Progenitor cell of endocrine pancreas (in vitro differentiated cells): ENCODE measurements at regions not wholly inside any gene's neighbourhood (a gene's known extent, or its start where the extent isn't known, plus 50 kb on each side); places are given as distances from the start of the nearest gene placed in this dataset.
"Not testable (repeated sequence)": the region's sequence is repeated elsewhere in the genome, so short reads cannot be mapped to it uniquely, and the experiment has no call there.

Experiments
- DNase-seq: peaks from one replicate; pipeline ENCODE4 v3.0.0; 2021; ENCODE audit warnings: low spot score; ENCODE audit not compliant: unreplicated experiment
- H3K27ac Mint-ChIP-seq: 2 replicates; pipeline ENCODE4 v1.8.0; 2021; ENCODE audit warnings: mild to moderate bottlenecking, moderate library complexity, mixed read lengths
- H3K27me3 Mint-ChIP-seq: 2 replicates; pipeline ENCODE4 v1.8.0; 2021; ENCODE audit warnings: mixed read lengths
- H3K36me3 Mint-ChIP-seq: 2 replicates; pipeline ENCODE4 v1.8.0; 2022; ENCODE audit warnings: mixed read lengths; ENCODE audit not compliant: insufficient read depth
- H3K4me1 Mint-ChIP-seq: 2 replicates; pipeline ENCODE4 v1.8.0; 2021; ENCODE audit warnings: low read depth, mixed read lengths
- H3K4me3 Mint-ChIP-seq: 2 replicates; pipeline ENCODE4 v1.8.0; 2021; ENCODE audit warnings: low read depth, mild to moderate bottlenecking, moderate library complexity, mixed read lengths
- H3K9me3 Mint-ChIP-seq: 2 replicates; pipeline ENCODE4 v1.8.0; 2021; ENCODE audit warnings: low read depth, mixed read lengths
- CTCF ChIP-seq: fragments of 200-600 bp; sonication (generic); IDR thresholded peaks from one replicate; pipeline ENCODE4 v1.5.0; 2021; ENCODE audit warnings: antibody characterized with exemption, mild to moderate bottlenecking; ENCODE audit not compliant: unreplicated experiment

- no peaks in the 10 kb centered on the region for H3K36me3 Mint-ChIP-seq
- H3K27me3 Mint-ChIP-seq, result no peaks in the 10 kb centered on the region
- DNase-seq, result no peak
- H3K9me3 Mint-ChIP-seq, result peaks cover 15% of the 10 kb centered on the region
- H3K4me3 Mint-ChIP-seq, result no peak overlapping the region
- H3K27ac Mint-ChIP-seq, result no peak overlapping the region
- no peak for TF ChIP-seq CTCF
- no peaks in the 10 kb centered on the region for H3K4me1 Mint-ChIP-seq
These were observed 113.6 kb upstream of the WSB1 start for GRCh38 chr17:27180322-27180721.

- H3K4me1 Mint-ChIP-seq, H3K27me3 Mint-ChIP-seq, H3K4me3 Mint-ChIP-seq, DNase-seq, H3K27ac Mint-ChIP-seq, H3K36me3 Mint-ChIP-seq: not testable (repeated sequence)
- peaks cover 23% of the 10 kb centered on the region for H3K9me3 Mint-ChIP-seq
These were observed 112.5 kb upstream of the WSB1 start for GRCh38 chr17:27181379-27181925.

- Mint-ChIP-seq H3K36me3 (no peaks in the 10 kb centered on the region), H3K27ac (no peak overlapping the region), H3K4me1 (no peaks in the 10 kb centered on the region), H3K4me3 (no peak overlapping the region), H3K27me3 (no peaks in the 10 kb centered on the region), H3K9me3 (peaks cover 23% of the 10 kb centered on the region)
- DNase-seq, result no peak
- no peak for TF ChIP-seq CTCF
These were observed 112.0 kb upstream of the WSB1 start for GRCh38 chr17:27181935-27182334.

GRCh38 chr17:27197505-27197904 lies 96.4 kb upstream of the WSB1 start:
- TF ChIP-seq CTCF, result peak; percentile 26
- not testable (repeated sequence) for H3K27me3 Mint-ChIP-seq, H3K36me3 Mint-ChIP-seq, H3K27ac Mint-ChIP-seq, H3K4me3 Mint-ChIP-seq, DNase-seq, H3K4me1 Mint-ChIP-seq
- H3K9me3 Mint-ChIP-seq, result peaks cover 36% of the 10 kb centered on the region

GRCh38 chr17:27199948-27200347 lies 94.0 kb upstream of the WSB1 start:
- Mint-ChIP-seq H3K9me3 (peaks cover 40% of the 10 kb centered on the region), H3K4me1 (no peaks in the 10 kb centered on the region), H3K36me3 (no peaks in the 10 kb centered on the region), H3K27me3 (no peaks in the 10 kb centered on the region), H3K4me3 (no peak overlapping the region), H3K27ac (no peak overlapping the region)
- no peak for DNase-seq
- TF ChIP-seq CTCF, result no peak

- no peak for TF ChIP-seq CTCF
- H3K27me3 Mint-ChIP-seq, result no peaks in the 10 kb centered on the region
- H3K4me3 Mint-ChIP-seq, result no peak overlapping the region
- no peaks in the 10 kb centered on the region for H3K36me3 Mint-ChIP-seq
- no peak for DNase-seq
- peaks cover 39% of the 10 kb centered on the region for H3K9me3 Mint-ChIP-seq
- H3K27ac Mint-ChIP-seq, result no peak overlapping the region
- no peaks in the 10 kb centered on the region for H3K4me1 Mint-ChIP-seq
These were observed 93.4 kb upstream of the WSB1 start for GRCh38 chr17:27200476-27200875.
